Smooth muscle cell (in vitro differentiated cells): ENCODE measurements at regions not wholly inside any gene's neighbourhood (a gene's known extent, or its start where the extent isn't known, plus 50 kb on each side); places are given as distances from the start of the nearest gene placed in this dataset.

Experiments
- DNase-seq: peaks from one replicate; lab custom pipeline; 2025; ENCODE audit not compliant: unreplicated experiment; lab: John Stamatoyannopoulos, UW
- H2AFZ ChIP-seq: fragments of 200-600 bp; sonication (generic); 2 replicates; pipeline ENCODE4 v1.6.0; 2016; ENCODE audit warnings: antibody characterized with exemption, low read depth, mild to moderate bottlenecking
- H3F3A ChIP-seq: fragments of 200-600 bp; sonication (generic); 2 replicates; pipeline ENCODE4 v1.6.0; 2017; ENCODE audit warnings: antibody characterized with exemption, low read depth
- H3K27ac ChIP-seq: fragments of 200-600 bp; sonication (generic); 2 replicates; pipeline ENCODE4 v1.5.1; 2016; ENCODE audit warnings: low read depth, mild to moderate bottlenecking
- H3K27me3 ChIP-seq: fragments of 200-600 bp; sonication (generic); 2 replicates; pipeline ENCODE4 v1.6.1; 2016; ENCODE audit warnings: low read depth, mild to moderate bottlenecking
- H3K36me3 ChIP-seq: fragments of 200-600 bp; sonication (generic); 2 replicates; pipeline ENCODE4 v1.5.1; 2016; ENCODE audit warnings: low read depth
- H3K4me1 ChIP-seq: fragments of 200-600 bp; sonication (generic); 2 replicates; pipeline ENCODE4 v1.5.1; 2016; ENCODE audit warnings: low read depth
- H3K4me2 ChIP-seq: fragments of 200-600 bp; sonication (generic); 2 replicates; pipeline ENCODE4 v1.6.0; 2016; ENCODE audit warnings: mild to moderate bottlenecking
- H3K4me3 ChIP-seq: fragments of 200-600 bp; sonication (generic); 2 replicates; pipeline ENCODE4 v1.5.1; 2016; ENCODE audit warnings: mild to moderate bottlenecking
- H3K79me2 ChIP-seq: fragments of 200-600 bp; sonication (generic); 2 replicates; pipeline ENCODE4 v1.6.0; 2016; ENCODE audit warnings: low read depth, mild to moderate bottlenecking
- H3K9ac ChIP-seq: fragments of 200-600 bp; sonication (generic); 2 replicates; pipeline ENCODE4 v1.6.0; 2016; ENCODE audit warnings: low read depth
- H3K9me3 ChIP-seq: fragments of 200-600 bp; sonication (generic); replicated peaks from 2 replicates; pipeline ENCODE4 v1.5.1; 2016; ENCODE audit warnings: low read depth
- H4K20me1 ChIP-seq: fragments of 200-600 bp; sonication (generic); 2 replicates; pipeline ENCODE4 v1.6.0; 2016; ENCODE audit warnings: low read depth
- CTCF ChIP-seq: fragments of 200-600 bp; sonication (generic); IDR thresholded peaks from 2 replicates; pipeline ENCODE4 v1.5.1; 2017; ENCODE audit warnings: borderline replicate concordance, mild to moderate bottlenecking, antibody characterized with exemption; ENCODE audit not compliant: insufficient read depth, poor library complexity, severe bottlenecking
- WGBS: methylation state at CpG from one replicate; pipeline ENCODE4 v1.1.7; 2016; ENCODE audit warnings: low lambda C conversion rate; 5-methylcytosine and 5-hydroxymethylcytosine counted together

- H3K4me3 ChIP-seq, result no peak overlapping the region
- no peak for DNase-seq
- no peak for TF ChIP-seq CTCF
- no peaks in the 10 kb centered on the region for H3K79me2 ChIP-seq
- H4K20me1 ChIP-seq, result no peaks in the 10 kb centered on the region
- no peaks in the 10 kb centered on the region for H3K9me3 ChIP-seq
- no peaks in the 10 kb centered on the region for H3K36me3 ChIP-seq
- H3K4me2 ChIP-seq, result peak overlapping the region; percentile 29
- H3F3A ChIP-seq, result no peaks in the 10 kb centered on the region
- H3K27ac ChIP-seq, result no peak overlapping the region
- peaks cover 5% of the 10 kb centered on the region for H3K4me1 ChIP-seq
- no peaks in the 10 kb centered on the region for H3K27me3 ChIP-seq
- no peak overlapping the region for H3K9ac ChIP-seq
- peak overlapping the region; percentile 3 for H2AFZ ChIP-seq
- WGBS, result 65% methylated on average over 8 of the region's 8 CpGs
Measured at GRCh38 chr12:12016284-12017100, 54.2 kb upstream of the BCL2L14 start.

DNA sequence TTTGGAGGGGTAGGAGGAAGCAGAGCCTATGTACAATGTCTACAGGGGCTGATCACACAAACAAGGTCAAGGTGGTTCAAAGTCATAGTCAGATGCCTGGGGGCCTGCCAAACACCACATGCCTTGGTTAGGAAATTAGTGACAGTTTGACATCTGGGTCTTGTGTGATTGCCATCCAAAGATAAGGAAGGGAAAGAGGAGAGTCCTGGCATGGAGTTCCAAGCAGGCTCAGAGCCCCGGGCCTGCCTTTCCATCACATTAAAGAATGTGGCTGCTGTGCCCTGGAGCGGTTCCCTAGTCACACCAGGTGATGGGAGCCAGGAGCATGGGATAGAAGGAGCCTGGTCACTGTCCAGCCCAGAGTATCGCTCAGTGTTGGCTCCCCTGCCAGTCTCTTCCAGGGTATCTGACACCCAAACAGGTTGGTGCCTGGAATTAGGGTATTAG lies 53.6 kb upstream of the BCL2L14 start:
- TF ChIP-seq CTCF, result no peak
- Histone ChIP-seq H3K9me3 (no peaks in the 10 kb centered on the region), H2AFZ (no peak overlapping the region), H3K4me2 (peak overlapping the region; percentile 29), H3K4me1 (no peaks in the 10 kb centered on the region), H3K27ac (no peak overlapping the region), H3F3A (no peaks in the 10 kb centered on the region), H3K79me2 (no peaks in the 10 kb centered on the region), H3K36me3 (no peaks in the 10 kb centered on the region), H4K20me1 (no peaks in the 10 kb centered on the region), H3K27me3 (no peaks in the 10 kb centered on the region), H3K9ac (no peak overlapping the region), H3K4me3 (no peak overlapping the region)
- WGBS, result 88% methylated on average over 3 of the region's 3 CpGs
- DNase-seq, result no peak

DNA sequence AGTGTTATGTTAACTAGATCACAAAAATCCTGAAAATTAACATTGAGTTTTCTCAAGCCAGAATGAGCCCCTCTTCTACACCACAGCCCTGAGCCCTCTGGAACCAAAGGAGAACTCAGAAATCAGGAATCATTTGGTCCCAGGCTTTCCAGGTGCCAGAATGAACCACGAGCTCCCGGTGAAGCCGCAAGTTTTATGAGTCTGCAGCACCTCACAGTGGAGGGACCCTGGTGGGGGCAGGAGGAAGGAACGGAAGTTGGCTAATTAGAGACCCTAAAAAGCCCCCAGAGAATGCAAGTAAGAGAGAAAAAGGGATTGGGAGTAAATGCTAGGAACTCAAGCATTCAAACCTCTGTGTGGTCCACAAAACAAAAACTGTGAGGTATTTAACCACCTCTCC lies 52.9 kb upstream of the BCL2L14 start:
- WGBS, result 50% methylated on average over 4 of the region's 4 CpGs
- Histone ChIP-seq H3F3A (no peaks in the 10 kb centered on the region), H3K36me3 (no peaks in the 10 kb centered on the region), H3K4me1 (no peaks in the 10 kb centered on the region), H3K4me2 (no peak overlapping the region), H3K9ac (no peak overlapping the region), H4K20me1 (no peaks in the 10 kb centered on the region), H2AFZ (no peak overlapping the region), H3K27ac (no peak overlapping the region), H3K4me3 (no peak overlapping the region), H3K9me3 (no peaks in the 10 kb centered on the region), H3K79me2 (no peaks in the 10 kb centered on the region), H3K27me3 (no peaks in the 10 kb centered on the region)
- DNase-seq, result no peak
- peak; percentile 9 for TF ChIP-seq CTCF

GRCh38 chr12:12018454-12018853 lies 52.3 kb upstream of the BCL2L14 start:
- no peak overlapping the region for H3K4me3 ChIP-seq
- H3K79me2 ChIP-seq, result no peaks in the 10 kb centered on the region
- no peaks in the 10 kb centered on the region for H3K36me3 ChIP-seq
- no peak overlapping the region for H3K9ac ChIP-seq
- no peak overlapping the region for H3K4me2 ChIP-seq
- H4K20me1 ChIP-seq, result no peaks in the 10 kb centered on the region
- no peak overlapping the region for H3K27ac ChIP-seq
- H3K27me3 ChIP-seq, result no peaks in the 10 kb centered on the region
- peaks cover 3% of the 10 kb centered on the region for H3K4me1 ChIP-seq
- no peaks in the 10 kb centered on the region for H3F3A ChIP-seq
- no peak for DNase-seq
- 72% methylated on average over 8 of the region's 8 CpGs for WGBS
- H3K9me3 ChIP-seq, result no peaks in the 10 kb centered on the region
- H2AFZ ChIP-seq, result no peak overlapping the region
- no peak for TF ChIP-seq CTCF
